Activated CD8-positive, alpha-beta memory T cell treated with anti-CD3 and anti-CD28 coated beads, Interleukin-2, amount 10 ng/mL, durations not matched to agents 7 days and 5 days (primary cell): ENCODE measurements at regions not wholly inside any gene's neighbourhood (a gene's known extent, or its start where the extent isn't known, plus 50 kb on each side); places are given as distances from the start of the nearest gene placed in this dataset.

ENCODE experiments used
- ATAC-seq: fragments of 150-1000 bp; cut with Tn5 transposase; one replicate; pipeline ENCODE4 v1.10.0; 2021; ENCODE audit warnings: moderate library complexity
- CTCF ChIA-PET: fragments of 350-600 bp; sonication (Branson Sonifier 250); formaldehyde crosslinking; loops from one replicate; lab custom pipeline; 2021; ENCODE audit warnings: antibody characterized with exemption; lab: Charles Lee
- DNase-seq: peaks from one replicate; pipeline ENCODE4 v3.0.0-alpha.2; 2020
- H3K27ac Mint-ChIP-seq: one replicate; pipeline ENCODE4 v1.8.0; 2021; ENCODE audit warnings: mild to moderate bottlenecking, mixed read lengths
- H3K27me3 Mint-ChIP-seq: one replicate; pipeline ENCODE4 v1.8.0; 2021; ENCODE audit warnings: mixed read lengths
- H3K36me3 Mint-ChIP-seq: one replicate; pipeline ENCODE4 v1.8.0; 2021; ENCODE audit warnings: mild to moderate bottlenecking, mixed read lengths
- H3K4me1 Mint-ChIP-seq: one replicate; pipeline ENCODE4 v1.8.0; 2021; ENCODE audit warnings: mixed read lengths
- H3K4me3 Mint-ChIP-seq: one replicate; pipeline ENCODE4 v1.8.0; 2021; ENCODE audit warnings: mild to moderate bottlenecking, moderate library complexity, mixed read lengths
- H3K9me3 Mint-ChIP-seq: one replicate; pipeline ENCODE4 v1.8.0; 2022; ENCODE audit warnings: low read depth, mixed read lengths

GRCh38 chr10:89942217-89942616 lies 240.8 kb downstream of the KIF20B start:
- no peak for ATAC-seq
- Mint-ChIP-seq H3K36me3 (no peaks in the 10 kb centered on the region), H3K9me3 (no peaks in the 10 kb centered on the region), H3K27ac (no peak overlapping the region), H3K27me3 (peaks cover 5% of the 10 kb centered on the region), H3K4me1 (peaks cover 3% of the 10 kb centered on the region), H3K4me3 (no peak overlapping the region)
- DNase-seq, result no peak
- CTCF ChIA-PET, result no interaction called here

- ATAC-seq (no peak), DNase-seq (no peak)
- Mint-ChIP-seq H3K27ac (no peak overlapping the region), H3K36me3 (no peaks in the 10 kb centered on the region), H3K9me3 (no peaks in the 10 kb centered on the region), H3K27me3 (peaks cover 5% of the 10 kb centered on the region), H3K4me1 (peaks cover 3% of the 10 kb centered on the region), H3K4me3 (no peak overlapping the region)
- CTCF ChIA-PET, result interaction anchor here (0.8 to 1.0 kb wide), 2 partner anchors 11 to 14 kb away, joined by 3 to 4 read pairs; no protein-coding TSS in a partner anchor
Measured at GRCh38 chr10:89944138-89944537, 242.7 kb downstream of the KIF20B start.

GRCh38 chr10:89946106-89946505 lies 244.7 kb downstream of the KIF20B start:
- no peak overlapping the region for H3K27ac Mint-ChIP-seq
- CTCF ChIA-PET, result no interaction called here

GRCh38 chr10:89949496-89949895 lies 248.1 kb downstream of the KIF20B start:
- Mint-ChIP-seq H3K9me3 (no peaks in the 10 kb centered on the region), H3K36me3 (no peaks in the 10 kb centered on the region), H3K27me3 (peaks cover 6% of the 10 kb centered on the region), H3K4me3 (no peak overlapping the region), H3K27ac (no peak overlapping the region), H3K4me1 (peaks cover 3% of the 10 kb centered on the region)
- ATAC-seq (no peak), DNase-seq (no peak)
- CTCF ChIA-PET, result interaction anchor here (0.7 kb wide), 1 partner anchor 127 kb away, joined by 3 read pairs; no protein-coding TSS in a partner anchor

More at GRCh38 chr10:89946106-89946505, 244.7 kb downstream of the KIF20B start:
- Mint-ChIP-seq H3K9me3 (no peaks in the 10 kb centered on the region), H3K27me3 (peaks cover 3% of the 10 kb centered on the region), H3K36me3 (no peaks in the 10 kb centered on the region), H3K4me3 (no peak overlapping the region), H3K4me1 (peaks cover 3% of the 10 kb centered on the region)
- ATAC-seq (no peak), DNase-seq (no peak)

DNA sequence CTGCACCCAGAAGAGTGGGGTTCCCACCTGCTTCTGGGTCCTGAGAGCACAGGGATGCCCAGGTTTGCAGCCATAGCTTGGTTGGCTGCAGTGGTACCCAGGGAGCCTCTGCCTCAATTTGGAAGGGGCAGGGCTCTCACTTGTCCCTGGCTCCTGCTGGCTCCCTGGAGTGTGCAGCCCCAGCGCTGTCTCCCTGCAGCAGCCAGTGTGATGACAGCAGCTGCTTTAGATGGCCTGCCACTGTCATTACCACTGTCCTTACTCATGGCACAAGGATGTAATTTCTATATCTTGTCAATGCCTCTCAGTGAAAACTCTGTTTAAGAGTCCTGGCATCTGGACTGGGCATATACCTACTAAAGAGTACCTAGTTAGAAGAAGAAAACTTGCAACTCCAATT lies 250.9 kb downstream of the KIF20B start:
- CTCF ChIA-PET, result interaction anchor here (1.3 kb wide), 1 partner anchor 9 kb away, joined by 3 read pairs; no protein-coding TSS in a partner anchor
- H3K9me3 Mint-ChIP-seq, result no peaks in the 10 kb centered on the region
- peaks cover 6% of the 10 kb centered on the region for H3K27me3 Mint-ChIP-seq
- H3K36me3 Mint-ChIP-seq, result no peaks in the 10 kb centered on the region
- no peak overlapping the region for H3K4me3 Mint-ChIP-seq
- ATAC-seq (no peak), DNase-seq (no peak)
- no peak overlapping the region for H3K27ac Mint-ChIP-seq
- H3K4me1 Mint-ChIP-seq, result no peaks in the 10 kb centered on the region

- Mint-ChIP-seq H3K9me3 (no peaks in the 10 kb centered on the region), H3K36me3 (no peaks in the 10 kb centered on the region), H3K4me3 (no peak overlapping the region), H3K4me1 (no peaks in the 10 kb centered on the region), H3K27ac (no peak overlapping the region), H3K27me3 (peaks cover 6% of the 10 kb centered on the region)
- ATAC-seq, result no peak
- no peak for DNase-seq
- CTCF ChIA-PET, result interaction anchor here (1.3 kb wide), 1 partner anchor 9 kb away, joined by 3 read pairs; no protein-coding TSS in a partner anchor
Measured at GRCh38 chr10:89952751-89953150, 251.4 kb downstream of the KIF20B start.

DNA sequence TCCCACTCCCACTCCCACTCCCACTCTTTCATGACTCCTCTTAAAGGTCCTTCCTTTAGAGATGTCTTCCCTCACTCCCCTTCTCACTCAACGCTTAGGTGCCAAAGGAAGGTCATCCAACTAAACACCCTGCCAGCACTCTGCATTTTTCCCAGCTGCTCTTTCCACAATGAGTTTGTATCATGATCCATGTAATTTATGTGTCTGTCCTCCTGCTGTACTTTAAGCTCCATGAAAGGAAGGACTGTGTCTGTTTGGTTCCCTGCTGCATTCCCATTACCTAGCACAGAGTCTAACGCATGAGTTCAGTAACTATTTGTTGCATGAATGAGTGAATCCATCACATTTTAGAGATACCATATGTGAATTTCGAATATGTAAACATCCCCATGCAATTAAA lies 252.7 kb downstream of the KIF20B start:
- CTCF ChIA-PET, result interaction anchor here (0.9 to 1.5 kb wide), 3 partner anchors 9 to 15 kb away, joined by 3 to 4 read pairs (median 3); no protein-coding TSS in a partner anchor
- ATAC-seq (no peak), DNase-seq (no peak)
- no peaks in the 10 kb centered on the region for H3K4me1 Mint-ChIP-seq
- H3K27ac Mint-ChIP-seq, result no peak overlapping the region
- H3K27me3 Mint-ChIP-seq, result peaks cover 6% of the 10 kb centered on the region
- H3K9me3 Mint-ChIP-seq, result no peaks in the 10 kb centered on the region
- H3K4me3 Mint-ChIP-seq, result no peak overlapping the region
- H3K36me3 Mint-ChIP-seq, result no peaks in the 10 kb centered on the region

GRCh38 chr10:89954787-89955566 lies 253.6 kb downstream of the KIF20B start:
- DNase-seq (no peak), ATAC-seq (no peak)
- Mint-ChIP-seq H3K36me3 (no peaks in the 10 kb centered on the region), H3K4me3 (no peak overlapping the region), H3K27me3 (peaks cover 6% of the 10 kb centered on the region), H3K27ac (no peak overlapping the region), H3K9me3 (no peaks in the 10 kb centered on the region), H3K4me1 (no peaks in the 10 kb centered on the region)
- CTCF ChIA-PET, result interaction anchor here (0.9 to 1.5 kb wide), 3 partner anchors 10 to 14 kb away, joined by 3 to 4 read pairs (median 3); no protein-coding TSS in a partner anchor

- H3K9me3 Mint-ChIP-seq, result no peaks in the 10 kb centered on the region
- H3K27me3 Mint-ChIP-seq, result peaks cover 5% of the 10 kb centered on the region
- H3K4me3 Mint-ChIP-seq, result no peak overlapping the region
- CTCF ChIA-PET, result no interaction called here
- ATAC-seq (no peak), DNase-seq (no peak)
- no peaks in the 10 kb centered on the region for H3K36me3 Mint-ChIP-seq
- H3K4me1 Mint-ChIP-seq, result no peaks in the 10 kb centered on the region
- H3K27ac Mint-ChIP-seq, result no peak overlapping the region
Measured at GRCh38 chr10:89959433-89960110, 258.2 kb downstream of the KIF20B start.

DNA sequence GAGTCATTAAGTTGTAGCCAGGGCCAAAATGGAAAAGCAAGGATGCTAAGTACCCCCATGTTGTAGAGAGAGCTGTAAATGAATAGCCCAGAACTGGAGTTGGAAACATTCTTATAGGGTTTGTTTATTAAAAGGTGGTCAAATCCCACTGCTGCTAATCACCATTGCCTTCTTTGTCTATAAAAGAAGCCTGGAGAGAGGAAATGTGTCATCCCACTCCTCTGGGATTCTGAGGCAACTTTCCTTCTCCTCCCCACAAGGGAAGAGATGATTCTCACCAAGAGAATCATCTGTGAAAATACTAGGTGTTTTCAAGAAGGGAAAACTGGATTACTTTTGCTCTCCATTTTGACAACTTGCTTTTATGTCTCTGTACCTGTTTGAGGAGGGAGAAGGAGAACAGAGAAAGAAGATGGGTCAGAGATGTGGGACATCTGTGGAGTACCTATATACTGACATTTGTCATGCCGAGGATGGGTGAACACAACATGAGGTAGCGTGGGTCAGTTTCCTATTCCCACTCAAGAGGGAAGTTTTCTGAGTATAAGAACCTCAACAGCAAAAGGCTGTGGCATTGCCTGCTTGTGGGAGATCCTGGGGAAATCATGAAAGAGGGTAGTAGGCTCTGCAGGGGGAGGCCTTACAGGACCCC lies 262.2 kb downstream of the KIF20B start:
- H3K9me3 Mint-ChIP-seq, result no peaks in the 10 kb centered on the region
- ATAC-seq, result no peak
- no peaks in the 10 kb centered on the region for H3K36me3 Mint-ChIP-seq
- H3K27me3 Mint-ChIP-seq, result peaks cover 9% of the 10 kb centered on the region
- H3K4me1 Mint-ChIP-seq, result no peaks in the 10 kb centered on the region
- CTCF ChIA-PET, result no interaction called here
- H3K27ac Mint-ChIP-seq, result no peak overlapping the region
- DNase-seq, result no peak
- H3K4me3 Mint-ChIP-seq, result no peak overlapping the region

DNA sequence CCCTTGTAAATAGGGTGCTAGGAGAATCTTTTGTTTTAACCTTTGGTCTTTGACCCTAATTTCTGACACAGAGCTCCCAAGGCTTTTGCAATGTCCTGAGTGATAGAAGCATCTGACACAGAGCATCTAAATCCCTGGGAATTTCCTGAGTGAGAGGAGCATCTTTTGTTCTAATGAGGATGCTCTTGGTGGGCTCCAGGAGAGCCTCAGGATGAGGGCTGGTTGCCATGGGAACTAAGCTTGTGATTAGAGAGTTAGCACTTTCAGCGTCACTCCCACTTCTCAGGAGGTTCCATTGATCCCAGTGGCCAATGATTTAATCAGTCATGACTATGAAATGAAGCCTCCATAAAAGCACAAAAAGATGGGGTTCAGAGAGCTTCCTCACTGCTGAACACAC lies 264.8 kb downstream of the KIF20B start:
- H3K4me3 Mint-ChIP-seq, result no peak overlapping the region
- no peak for DNase-seq
- CTCF ChIA-PET, result no interaction called here
- H3K27ac Mint-ChIP-seq, result no peak overlapping the region
- no peaks in the 10 kb centered on the region for H3K4me1 Mint-ChIP-seq
- no peaks in the 10 kb centered on the region for H3K9me3 Mint-ChIP-seq
- peaks cover 9% of the 10 kb centered on the region for H3K27me3 Mint-ChIP-seq
- no peak for ATAC-seq
- H3K36me3 Mint-ChIP-seq, result no peaks in the 10 kb centered on the region

DNA sequence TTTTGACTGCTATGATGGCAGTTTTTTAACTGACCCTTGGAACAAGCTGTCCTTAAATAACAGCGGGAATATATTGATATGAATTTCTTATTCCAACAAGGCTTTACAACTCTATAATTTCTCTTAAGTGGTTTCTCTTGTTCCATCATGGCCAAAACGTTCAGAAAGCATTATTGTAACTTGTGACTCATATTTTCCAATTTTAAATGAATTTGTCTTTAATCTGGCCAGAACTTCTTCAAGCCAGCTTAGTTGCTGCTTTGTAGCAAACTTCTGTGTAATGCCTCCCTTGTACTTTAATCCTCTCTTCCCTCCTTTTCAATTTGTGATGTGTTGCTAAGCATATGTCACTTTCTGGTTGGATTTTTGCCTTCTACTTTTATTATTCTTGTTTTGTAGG lies 271.9 kb downstream of the KIF20B start:
- CTCF ChIA-PET, result no interaction called here
- Mint-ChIP-seq H3K27me3 (peaks cover 4% of the 10 kb centered on the region), H3K36me3 (no peaks in the 10 kb centered on the region), H3K9me3 (no peaks in the 10 kb centered on the region), H3K4me1 (no peaks in the 10 kb centered on the region), H3K27ac (no peak overlapping the region), H3K4me3 (no peak overlapping the region)
- ATAC-seq, result no peak
- no peak for DNase-seq

- CTCF ChIA-PET, result no interaction called here
- no peak overlapping the region for H3K4me3 Mint-ChIP-seq
- H3K9me3 Mint-ChIP-seq, result no peaks in the 10 kb centered on the region
- no peak for DNase-seq
- no peak overlapping the region for H3K27ac Mint-ChIP-seq
- no peak for ATAC-seq
- H3K27me3 Mint-ChIP-seq, result peaks cover 4% of the 10 kb centered on the region
- no peaks in the 10 kb centered on the region for H3K36me3 Mint-ChIP-seq
- H3K4me1 Mint-ChIP-seq, result no peaks in the 10 kb centered on the region
Measured at GRCh38 chr10:89975071-89975470, 273.7 kb downstream of the KIF20B start.
